ENCODE measurements at regions not wholly inside any gene's neighbourhood (a gene's known extent, or its start where the extent isn't known, plus 50 kb on each side); places are given as distances from the start of the nearest gene placed in this dataset.

GRCh38 chr10:42934842-42935241 is 142.0 kb upstream of the RET start:
- Histone ChIP-seq H3K27me3 (ENCODE audit: insufficient read depth, low read depth) (peaks cover 50% of the 10 kb centered on the region), H3K9me3 (ENCODE audit: insufficient read depth, low read depth) (no peaks in the 10 kb centered on the region), H3K79me2 (ENCODE audit: low read depth) (no peaks in the 10 kb centered on the region), H3K36me3 (ENCODE audit: low read depth) (no peaks in the 10 kb centered on the region), H3K27ac (no peak overlapping the region), H3K4me1 (replicated peaks; ENCODE audit: insufficient read depth) (no peaks in the 10 kb centered on the region), H3F3A (ENCODE audit: insufficient read depth, low read depth) (no peaks in the 10 kb centered on the region), H3K4me2 (no peak overlapping the region), H3K9me2 (ENCODE audit: insufficient read depth) (no peaks in the 10 kb centered on the region), H4K20me1 (ENCODE audit: insufficient read depth) (no peaks in the 10 kb centered on the region), H3K4me3 (no peak overlapping the region), H2AFZ (no peak overlapping the region)
- CTCF ChIA-PET: interaction anchor here (0.5 kb wide), 1 partner anchor 758 kb away, joined by 12 read pairs; no protein-coding TSS in a partner anchor
- POLR2A ChIA-PET (ENCODE audit: unreplicated experiment): no interaction called here
- intact Hi-C loops (cut with micrococcal nuclease; ENCODE audit: unreplicated experiment): no loop called here
- DNase-seq: no peak
- BruUV-seq (replicated peaks): no TSS peak
- TF ChIP-seq EZH2 (IDR thresholded peaks at IDR 0.05; ENCODE audit: low read depth) (no peak), CTCF (conservative IDR thresholded peaks at IDR 0.05) (no peak)

GRCh38 chr10:42935466-42935865 is 141.4 kb upstream of the RET start:
- H4K20me1 ChIP-seq (ENCODE audit: insufficient read depth): no peaks in the 10 kb centered on the region
- intact Hi-C loops (cut with micrococcal nuclease; ENCODE audit: unreplicated experiment): no loop called here
- peaks cover 50% of the 10 kb centered on the region; the same call in 1 of the 2 replicates for H3K27me3 ChIP-seq (ENCODE audit: insufficient read depth, low read depth)
- ChIA-PET CTCF (no interaction called here), POLR2A (ENCODE audit: unreplicated experiment) (no interaction called here)
- no peaks in the 10 kb centered on the region for H3K9me3 ChIP-seq (ENCODE audit: insufficient read depth, low read depth)
- no peaks in the 10 kb centered on the region for H3K4me1 ChIP-seq (replicated peaks; ENCODE audit: insufficient read depth)
- H3K4me3 ChIP-seq: no peak overlapping the region
- H3K27ac ChIP-seq: no peak overlapping the region
- H3K36me3 ChIP-seq (ENCODE audit: low read depth): no peaks in the 10 kb centered on the region
- TF ChIP-seq CTCF (conservative IDR thresholded peaks at IDR 0.05): no peak
- no peak for TF ChIP-seq EZH2 (IDR thresholded peaks at IDR 0.05; ENCODE audit: low read depth)
- H3K4me2 ChIP-seq: no peak overlapping the region
- no TSS peak for BruUV-seq (replicated peaks)
- H2AFZ ChIP-seq: no peak overlapping the region
- no peaks in the 10 kb centered on the region for H3K79me2 ChIP-seq (ENCODE audit: low read depth)
- no peaks in the 10 kb centered on the region for H3K9me2 ChIP-seq (ENCODE audit: insufficient read depth)
- DNase-seq: no peak
- H3F3A ChIP-seq (ENCODE audit: insufficient read depth, low read depth): no peaks in the 10 kb centered on the region

- CTCF ChIA-PET: no interaction called here
Measured at GRCh38 chr10:42936580-42936979, 140.3 kb upstream of the RET start.

More at GRCh38 chr10:42936580-42936979, 140.3 kb upstream of the RET start:
- Histone ChIP-seq H3K27ac (no peak overlapping the region), H3K36me3 (ENCODE audit: low read depth) (no peaks in the 10 kb centered on the region), H3K27me3 (ENCODE audit: insufficient read depth, low read depth) (peaks cover 50% of the 10 kb centered on the region; the same call in 1 of the 2 replicates), H4K20me1 (ENCODE audit: insufficient read depth) (no peaks in the 10 kb centered on the region), H3K4me3 (no peak overlapping the region), H3K9me3 (ENCODE audit: insufficient read depth, low read depth) (no peaks in the 10 kb centered on the region), H3K9me2 (ENCODE audit: insufficient read depth) (no peaks in the 10 kb centered on the region), H3K4me1 (replicated peaks; ENCODE audit: insufficient read depth) (no peaks in the 10 kb centered on the region), H2AFZ (no peak overlapping the region), H3K79me2 (ENCODE audit: low read depth) (no peaks in the 10 kb centered on the region), H3K4me2 (no peak overlapping the region), H3F3A (ENCODE audit: insufficient read depth, low read depth) (no peaks in the 10 kb centered on the region)
- BruUV-seq (replicated peaks): no TSS peak
- TF ChIP-seq EZH2 (IDR thresholded peaks at IDR 0.05; ENCODE audit: low read depth): no peak
- no peak for TF ChIP-seq CTCF (conservative IDR thresholded peaks at IDR 0.05)
- no peak for DNase-seq
- intact Hi-C loops (cut with micrococcal nuclease; ENCODE audit: unreplicated experiment): no loop called here
- POLR2A ChIA-PET (ENCODE audit: unreplicated experiment): interaction anchor here (0.6 kb wide), 1 partner anchor 350 kb away, joined by 5 read pairs; no protein-coding TSS in a partner anchor

All from PC-9 (cell line).